H7 (cell line): ENCODE measurements at regions not wholly inside any gene's neighbourhood (a gene's known extent, or its start where the extent isn't known, plus 50 kb on each side); places are given as distances from the start of the nearest gene placed in this dataset.
"Not testable (repeated sequence)": the region's sequence is repeated elsewhere in the genome, so short reads cannot be mapped to it uniquely, and the experiment has no call there.

ENCODE experiments used
- DNase-seq: peaks from one replicate; pipeline ENCODE4 v3.0.0; 2012
- H3K27me3 ChIP-seq: 2 replicates; pipeline ENCODE4 v1.6.0; 2011; ENCODE audit warnings: mild to moderate bottlenecking, low read length; ENCODE audit not compliant: control insufficient read depth, insufficient read depth
- H3K36me3 ChIP-seq: replicated peaks from 2 replicates; pipeline ENCODE4 v1.5.1; 2011; ENCODE audit warnings: low read length; ENCODE audit not compliant: control insufficient read depth, insufficient read depth
- H3K4me3 ChIP-seq: 2 replicates; pipeline ENCODE4 v1.5.1; 2011; ENCODE audit warnings: low read depth, mild to moderate bottlenecking, control low read depth, low read length, moderate library complexity; ENCODE audit not compliant: insufficient read depth

DNA sequence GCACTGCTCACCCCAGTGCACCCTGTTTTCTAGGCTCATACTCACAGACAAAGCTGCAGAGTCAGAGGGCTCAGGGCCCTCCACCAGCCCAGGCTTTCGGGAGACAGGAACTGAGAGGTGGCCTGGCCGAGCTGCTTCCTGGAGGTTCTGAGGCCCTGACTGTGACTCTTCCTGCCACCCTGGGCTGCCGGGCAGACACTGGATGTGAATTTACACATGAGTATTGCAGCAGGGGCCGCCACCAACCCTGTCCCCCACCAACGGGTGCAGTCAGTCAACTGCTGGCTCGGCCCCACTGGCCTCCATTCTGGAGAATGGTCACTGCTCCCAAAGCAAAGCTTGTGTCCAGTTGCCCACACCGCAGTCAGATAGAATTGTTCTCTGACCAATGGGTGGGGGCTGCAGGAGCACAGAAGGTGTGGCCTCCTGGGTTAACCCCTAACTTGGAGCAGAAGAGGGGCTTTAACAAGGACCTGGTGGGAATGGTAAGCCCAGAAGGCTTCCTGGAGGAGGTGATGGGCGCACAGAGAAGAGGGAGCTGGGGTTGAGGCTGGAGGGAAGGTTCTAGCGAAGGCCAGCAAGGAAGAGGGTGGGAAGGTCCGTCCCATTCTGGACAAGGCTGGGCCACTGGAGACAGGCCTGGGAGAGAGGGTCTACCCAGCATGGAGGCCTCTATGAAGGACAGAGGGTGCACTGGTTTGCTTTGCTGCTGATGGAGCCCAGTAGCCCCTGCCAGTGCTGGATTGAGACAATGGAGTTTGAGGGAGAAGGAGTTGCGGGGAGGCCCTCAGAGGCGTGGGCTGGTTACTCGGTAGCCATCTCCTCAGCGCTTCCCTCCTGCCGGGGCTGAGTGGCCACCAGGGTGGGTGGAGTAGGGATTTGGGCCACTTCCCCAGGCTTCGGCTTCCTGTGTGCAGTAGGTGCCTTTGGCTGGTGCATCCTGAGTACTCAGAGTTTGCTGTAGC lies 135.3 kb downstream of the CPZ start:
- H3K4me3 ChIP-seq = no peak overlapping the region
- H3K27me3 ChIP-seq = no peaks in the 10 kb centered on the region
- no peaks in the 10 kb centered on the region for H3K36me3 ChIP-seq
- DNase-seq = peak; percentile 30

DNA sequence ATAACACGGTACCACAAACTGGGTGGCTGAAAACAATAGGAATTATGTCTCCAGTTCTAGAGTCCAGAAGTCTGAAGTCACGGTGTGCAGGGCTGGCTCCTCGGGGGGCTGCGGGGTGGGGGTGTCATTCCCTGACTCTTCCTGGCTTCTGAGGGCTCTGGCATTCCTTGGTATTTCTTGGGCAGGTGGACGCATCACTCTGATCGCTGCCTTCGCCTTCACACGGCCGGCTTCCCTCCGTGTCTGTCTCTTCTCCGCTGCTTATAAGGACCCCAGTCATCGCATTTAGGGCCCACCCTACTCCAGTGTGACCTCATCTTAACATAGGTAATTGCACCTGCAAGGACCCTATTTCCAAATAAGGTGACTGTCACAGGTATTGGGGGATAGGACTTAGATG lies 134.6 kb downstream of the CPZ start:
- no peaks in the 10 kb centered on the region for H3K27me3 ChIP-seq
- no peak overlapping the region for H3K4me3 ChIP-seq
- H3K36me3 ChIP-seq = no peaks in the 10 kb centered on the region
- DNase-seq = peak; percentile 13

DNA sequence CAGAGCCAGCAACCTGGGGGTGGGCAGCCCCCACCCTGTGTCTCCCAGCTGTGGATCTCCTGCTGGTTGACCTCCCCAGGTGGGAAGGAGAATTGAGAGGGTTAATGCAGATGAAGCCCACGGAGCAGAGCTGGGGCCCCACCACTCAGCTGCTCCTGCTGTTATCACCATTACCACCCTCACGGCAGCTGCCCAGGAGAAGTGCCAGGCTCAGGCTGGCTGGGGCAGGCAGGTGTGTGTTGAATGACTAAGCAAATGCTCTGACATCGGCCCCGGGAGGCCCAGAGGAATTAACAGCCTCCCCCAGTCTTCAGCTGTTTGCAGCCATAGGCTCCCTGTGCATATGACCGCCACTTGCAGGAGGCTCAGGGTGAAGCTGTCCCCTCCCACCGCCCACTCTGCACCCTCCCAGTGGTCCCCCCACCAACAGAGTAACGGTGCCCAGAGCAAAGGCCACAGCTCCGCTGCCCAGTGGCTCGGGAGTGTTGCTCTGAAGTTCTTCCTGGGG lies 133.8 kb downstream of the CPZ start:
- DNase-seq = peak; percentile 43
- H3K36me3 ChIP-seq = no peaks in the 10 kb centered on the region
- no peaks in the 10 kb centered on the region for H3K27me3 ChIP-seq
- H3K4me3 ChIP-seq = no peak overlapping the region

DNA sequence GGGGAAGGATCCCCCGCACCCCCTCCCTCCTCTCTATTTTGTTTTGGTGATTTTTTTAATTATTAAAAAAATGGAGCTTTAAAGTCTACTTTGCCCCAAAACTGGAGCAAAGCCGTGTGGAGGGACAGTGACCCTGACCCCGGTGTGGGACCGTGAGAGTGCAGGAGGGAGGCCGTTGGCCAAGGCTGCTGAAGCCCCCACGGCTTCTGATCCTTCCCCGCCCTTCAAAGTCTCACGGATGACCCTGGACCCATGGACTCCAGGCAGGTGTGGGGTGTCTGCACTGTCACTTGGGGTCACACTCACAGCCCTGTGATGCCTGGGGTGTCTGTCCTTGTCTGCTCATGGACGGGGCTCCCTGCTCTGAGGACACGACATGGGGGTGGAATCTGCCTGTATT lies 133.3 kb downstream of the CPZ start:
- peak; percentile 43 for DNase-seq
- H3K4me3 ChIP-seq = no peak overlapping the region
- H3K27me3 ChIP-seq = no peaks in the 10 kb centered on the region
- no peaks in the 10 kb centered on the region for H3K36me3 ChIP-seq

DNA sequence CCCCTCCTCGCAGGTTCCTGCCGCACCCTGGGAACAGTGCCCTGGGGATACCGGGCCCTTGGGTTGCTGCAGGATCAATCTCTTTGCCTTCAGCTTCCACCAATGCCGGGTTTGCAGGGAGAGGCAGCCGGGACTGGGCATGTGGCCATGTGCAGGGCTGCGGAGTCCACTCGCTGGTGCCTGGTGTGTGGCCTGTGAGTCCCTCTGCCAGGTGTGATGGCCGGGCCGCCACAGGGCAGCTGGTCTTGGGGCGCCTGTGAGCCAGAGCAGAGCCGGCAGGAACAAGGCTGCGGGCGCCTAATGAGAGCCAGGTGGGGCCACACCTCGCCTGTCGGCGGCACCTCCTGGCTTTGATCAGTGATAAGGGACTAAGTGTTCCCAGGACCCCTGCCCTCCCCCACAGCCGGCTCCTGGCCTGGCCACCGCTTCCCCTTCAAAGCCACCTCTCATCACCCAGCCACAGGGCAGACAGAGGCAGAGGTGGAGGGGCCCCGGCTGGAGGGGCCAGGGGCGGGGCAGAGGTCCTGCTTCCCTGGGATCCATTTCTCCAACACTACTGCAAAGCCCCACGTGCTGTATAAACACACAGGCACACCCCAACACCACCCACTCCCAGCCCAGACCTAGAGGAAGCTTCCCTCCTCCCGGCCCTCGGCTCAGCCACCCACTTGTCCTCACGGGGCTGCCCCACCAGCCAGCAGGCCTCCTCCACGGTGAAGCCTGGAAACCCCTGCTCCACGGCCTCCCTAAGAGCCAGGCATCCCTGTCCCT lies 132.7 kb downstream of the CPZ start:
- peak; percentile 67 for DNase-seq
- Histone ChIP-seq H3K36me3 (no peaks in the 10 kb centered on the region), H3K27me3 (no peaks in the 10 kb centered on the region), H3K4me3 (no peak overlapping the region)

DNA sequence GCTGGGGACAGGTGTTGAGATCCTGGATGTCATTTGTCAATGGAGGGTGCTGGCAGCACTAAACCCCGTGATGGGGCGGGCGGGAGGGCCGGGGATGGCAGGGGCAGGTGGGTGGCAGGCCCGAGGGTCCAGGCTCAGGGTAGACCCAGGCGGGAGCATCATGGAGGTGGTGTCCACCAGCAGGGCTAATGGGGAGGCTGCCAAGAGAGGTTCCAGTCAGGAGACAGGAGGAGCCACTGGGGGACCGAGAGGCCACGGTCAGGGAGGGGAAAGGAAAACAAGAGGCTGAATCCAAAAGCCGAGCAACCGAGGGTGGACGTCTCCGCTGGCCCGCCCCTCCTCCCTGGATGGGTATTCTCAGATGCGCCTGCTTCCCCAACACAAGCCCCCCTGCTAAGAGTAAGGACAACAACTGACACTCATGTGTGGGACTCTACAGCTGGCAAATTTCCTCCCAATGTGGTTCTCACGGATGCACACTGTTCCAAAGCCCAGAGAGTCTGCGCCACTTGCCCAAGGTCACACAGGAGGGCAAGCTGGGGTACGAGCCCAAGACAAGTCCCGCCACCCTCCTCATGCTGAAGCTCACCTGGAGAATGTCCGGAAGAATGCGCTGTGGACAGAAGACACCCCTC lies 132.0 kb downstream of the CPZ start:
- H3K36me3 ChIP-seq = no peaks in the 10 kb centered on the region
- 0 out of 2 replicates have a peak, but pooled peaks cover under 1% of the 10 kb centered on the region for H3K27me3 ChIP-seq
- DNase-seq = peak; percentile 58
- H3K4me3 ChIP-seq = no peak overlapping the region

DNA sequence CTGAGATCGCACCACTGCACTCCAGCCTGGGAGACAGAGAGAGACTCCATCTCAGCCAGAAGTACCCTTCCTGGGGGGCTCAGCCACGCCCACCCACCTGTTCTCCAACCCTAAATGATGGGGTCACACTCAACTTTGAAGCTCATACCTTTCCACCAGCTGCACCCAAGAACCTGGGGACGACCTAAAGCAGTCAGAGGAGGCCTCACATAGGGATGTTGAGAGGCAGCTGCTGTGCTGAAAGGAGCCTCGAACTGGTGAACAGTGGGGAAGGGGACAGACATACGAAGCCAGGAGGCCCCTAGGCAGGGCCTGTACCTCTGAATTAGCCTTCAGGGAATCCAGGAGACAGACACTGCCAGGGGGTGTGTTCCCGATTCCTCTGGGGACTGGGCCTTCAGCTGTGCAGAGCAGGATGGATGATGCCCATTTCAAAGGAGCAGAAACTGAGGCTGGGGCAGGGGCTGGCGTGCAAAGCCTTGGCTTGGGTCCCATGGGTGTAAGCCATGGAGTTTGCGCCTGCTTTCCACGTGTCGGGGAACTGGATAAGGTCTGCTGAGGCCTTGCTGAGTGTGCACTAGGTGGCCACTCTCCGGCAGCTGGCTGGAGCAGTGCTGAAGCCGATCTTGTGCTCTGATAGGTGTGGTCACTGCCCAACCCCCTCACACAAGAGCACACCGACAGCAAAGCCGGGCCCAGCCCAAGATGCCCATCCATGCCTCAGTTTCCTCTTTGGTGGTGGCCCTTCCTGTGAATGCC lies 130.8 kb downstream of the CPZ start:
- H3K27me3 ChIP-seq = peaks cover 2% of the 10 kb centered on the region; the same call in 1 of the 2 replicates
- DNase-seq = no peak
- H3K36me3 ChIP-seq = no peaks in the 10 kb centered on the region
- no peak overlapping the region for H3K4me3 ChIP-seq

DNA sequence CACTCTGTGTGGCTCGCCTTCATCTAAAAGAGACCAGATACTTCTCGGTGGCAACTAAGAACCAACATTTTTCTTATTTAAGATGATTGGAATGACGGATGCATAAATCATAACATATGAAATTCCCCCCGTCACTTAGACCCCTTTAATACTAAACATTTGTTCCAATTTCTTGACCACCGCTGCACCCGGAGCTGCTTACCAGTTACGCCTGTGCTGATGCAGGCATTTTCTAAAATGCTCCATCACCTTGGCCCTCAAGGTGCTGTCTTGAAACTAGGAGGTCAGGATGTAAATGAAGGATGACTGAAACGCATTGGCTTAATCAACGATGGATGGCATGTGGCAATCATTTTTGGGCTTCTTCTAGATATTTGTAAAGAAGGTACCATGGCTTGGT lies 130.0 kb downstream of the CPZ start:
- H3K4me3 ChIP-seq = no peak overlapping the region
- peaks cover 2% of the 10 kb centered on the region; the same call in 1 of the 2 replicates for H3K27me3 ChIP-seq
- H3K36me3 ChIP-seq = no peaks in the 10 kb centered on the region
- peak; percentile 12 for DNase-seq

DNA sequence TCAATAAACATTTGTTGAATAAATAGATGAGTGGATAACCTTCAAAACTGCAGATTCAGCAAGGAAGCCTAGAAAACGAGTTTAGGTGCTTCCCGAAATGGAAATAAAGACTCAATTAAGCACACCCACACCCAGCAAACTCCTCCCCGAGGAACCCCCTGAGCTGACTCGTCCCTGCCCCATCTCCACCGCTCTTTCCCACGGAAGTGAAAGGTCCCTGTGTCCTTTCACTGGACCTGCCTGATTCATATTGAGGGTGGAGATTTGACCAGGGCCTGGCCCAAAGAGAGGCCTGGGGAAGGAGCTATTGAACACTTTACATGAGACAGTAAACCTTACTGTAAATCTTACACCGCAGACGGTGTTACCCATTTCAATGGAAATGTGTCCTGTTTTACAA lies 129.1 kb downstream of the CPZ start:
- DNase-seq = peak; percentile 28
- Histone ChIP-seq H3K27me3 (peaks cover 2% of the 10 kb centered on the region; the same call in 1 of the 2 replicates), H3K36me3 (no peaks in the 10 kb centered on the region), H3K4me3 (no peak overlapping the region)

DNA sequence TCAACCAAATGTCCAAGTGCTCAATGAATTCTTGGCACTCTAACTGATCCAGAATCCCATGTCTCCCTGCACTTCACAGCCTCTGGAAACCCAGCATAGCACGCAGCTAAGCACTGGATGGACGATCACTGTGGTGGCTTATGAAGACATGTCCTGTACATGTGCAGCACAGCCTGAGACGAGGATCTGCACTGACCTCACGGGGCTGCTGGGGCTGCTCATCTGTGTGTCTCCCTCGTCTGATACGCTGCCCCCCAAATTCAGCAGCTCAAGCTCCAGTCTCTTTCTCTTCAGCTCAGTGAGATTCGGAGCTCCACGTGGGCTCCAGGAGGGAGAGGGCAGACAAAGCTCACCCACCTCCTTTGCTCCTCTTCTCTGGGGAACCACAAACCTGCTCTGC lies 126.9 kb downstream of the CPZ start:
- Histone ChIP-seq H3K36me3 (no peaks in the 10 kb centered on the region), H3K27me3 (peaks cover 2% of the 10 kb centered on the region; the same call in 1 of the 2 replicates), H3K4me3 (no peak overlapping the region)
- DNase-seq = no peak

DNA sequence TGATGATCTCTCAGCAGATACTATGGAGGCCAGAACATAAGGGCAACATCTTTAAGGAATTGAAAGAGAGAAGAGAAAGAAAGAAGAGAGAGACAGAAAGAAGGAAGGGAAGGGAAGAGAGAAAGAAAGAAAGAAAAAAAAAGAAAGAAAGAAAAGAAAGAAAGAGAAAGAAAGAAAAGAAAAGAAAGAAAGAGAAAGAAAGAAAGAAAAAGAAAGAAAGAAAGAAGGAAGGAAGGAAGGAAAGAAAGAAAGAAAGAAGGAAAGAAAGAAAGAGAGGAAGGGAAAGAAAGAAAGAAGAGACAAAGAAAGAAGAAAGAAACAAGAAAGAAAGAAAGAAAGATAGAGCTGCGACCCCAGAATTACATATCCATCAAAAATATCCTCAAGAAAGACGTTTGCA lies 124.9 kb downstream of the CPZ start:
- DNase-seq, H3K4me3 ChIP-seq: not testable (repeated sequence)

DNA sequence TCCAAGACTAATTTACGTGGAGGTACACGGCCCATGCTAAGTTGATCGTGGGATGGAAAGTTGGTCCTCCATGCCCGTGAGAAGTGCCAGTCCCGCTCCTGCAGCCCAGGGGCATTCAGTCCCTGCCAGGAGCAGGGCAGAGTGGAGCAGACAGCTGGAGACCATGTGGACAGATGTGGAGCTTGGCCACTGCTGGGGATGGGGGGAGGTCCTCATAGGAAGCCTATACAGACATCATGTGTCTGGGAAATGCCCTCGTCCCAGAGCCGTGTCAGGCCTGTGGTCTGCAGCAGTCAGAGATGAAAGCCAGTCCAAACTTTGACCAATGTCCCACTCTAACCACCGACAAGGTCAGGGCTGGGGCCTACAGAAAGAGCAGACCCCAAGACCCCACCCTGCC lies 118.4 kb downstream of the CPZ start:
- DNase-seq = peak; percentile 11
- H3K27me3 ChIP-seq = no peaks in the 10 kb centered on the region
- no peak overlapping the region for H3K4me3 ChIP-seq
- no peaks in the 10 kb centered on the region for H3K36me3 ChIP-seq

More for the DNA sequence above, 124.9 kb downstream of the CPZ start:
- not testable (repeated sequence) for H3K27me3 ChIP-seq, H3K36me3 ChIP-seq

DNA sequence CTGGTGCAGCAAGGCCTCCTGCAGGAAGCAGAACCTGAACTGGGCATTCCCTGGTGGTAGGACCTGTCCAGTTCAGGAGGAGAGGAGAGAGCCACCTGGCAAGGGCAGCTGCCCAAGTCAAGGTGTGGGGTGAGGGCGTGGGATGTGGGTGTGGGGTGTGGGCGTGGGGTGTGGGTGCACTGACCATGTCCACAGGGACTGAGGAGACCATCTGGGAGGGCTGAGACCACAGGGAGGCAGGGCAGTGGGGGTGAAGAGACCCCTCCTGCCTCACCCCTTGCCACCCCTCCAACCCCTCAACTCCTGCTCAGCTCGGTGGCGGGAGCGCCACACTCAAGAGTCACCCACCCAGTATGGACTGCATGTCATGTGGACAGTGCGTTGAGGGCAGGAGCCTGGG lies 117.9 kb downstream of the CPZ start:
- Histone ChIP-seq H3K4me3 (no peak overlapping the region), H3K36me3 (no peaks in the 10 kb centered on the region), H3K27me3 (no peaks in the 10 kb centered on the region)
- peak; percentile 16 for DNase-seq
